SJSA1 (cell line): ENCODE measurements at regions not wholly inside any gene's neighbourhood (a gene's known extent, or its start where the extent isn't known, plus 50 kb on each side); places are given as distances from the start of the nearest gene placed in this dataset.
A peak's percentile ranks its signal among the peaks of the same experiment; 100 is the strongest.

Experiments
- DNase-seq, 2 experiments: peaks; one replicate each; pipeline ENCODE4 v3.0.0-alpha.2; 2015 to 2020; ENCODE audit warnings: low spot score in 2 of 2, low read depth in 1 of 2
- H3K27ac ChIP-seq: fragments of 250-450 bp; sonication (Bioruptor Pico); 2 replicates; pipeline ENCODE4 v1.5.1; 2020; ENCODE audit warnings: mild to moderate bottlenecking, moderate library complexity
- H3K27me3 ChIP-seq: fragments of 250-450 bp; sonication (Bioruptor Pico); replicated peaks from 2 replicates; pipeline ENCODE4 v1.5.1; 2020; ENCODE audit warnings: mild to moderate bottlenecking, moderate library complexity
- H3K36me3 ChIP-seq: fragments of 250-450 bp; sonication (Bioruptor Pico); 2 replicates; pipeline ENCODE4 v1.5.1; 2020; ENCODE audit warnings: mild to moderate bottlenecking
- H3K4me1 ChIP-seq: fragments of 250-450 bp; sonication (Bioruptor Pico); replicated peaks from 2 replicates; pipeline ENCODE4 v1.6.1; 2021; ENCODE audit warnings: mild to moderate bottlenecking
- H3K4me3 ChIP-seq: fragments of 250-450 bp; sonication (Bioruptor Pico); 2 replicates; pipeline ENCODE4 v1.5.1; 2020; ENCODE audit warnings: mild to moderate bottlenecking
- H3K9me3 ChIP-seq: fragments of 250-450 bp; sonication (Bioruptor Pico); replicated peaks from 2 replicates; pipeline ENCODE4 v1.5.1; 2020; ENCODE audit warnings: mild to moderate bottlenecking

DNA sequence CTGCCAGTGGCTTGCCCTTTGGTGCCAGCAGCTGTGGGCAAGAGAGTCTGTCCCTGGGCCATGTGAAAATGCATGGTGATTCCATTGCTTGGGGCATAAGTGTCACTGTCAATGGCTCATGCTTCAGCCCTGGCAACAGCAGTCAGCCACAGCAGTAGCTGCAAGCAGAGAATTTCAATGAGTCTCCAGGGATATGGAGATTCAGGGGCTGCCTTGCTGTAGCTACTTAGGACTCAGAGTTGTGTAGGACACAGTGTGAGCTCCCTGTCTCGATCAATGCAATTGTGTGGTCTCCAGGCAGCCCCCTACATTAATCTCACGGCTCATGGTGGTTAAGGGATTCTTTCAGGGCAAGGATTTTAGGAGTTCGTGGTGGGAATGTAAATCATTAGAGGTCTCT, 126.3 kb upstream of the STARD3NL start:
- no peaks in the 10 kb centered on the region for H3K4me1 ChIP-seq
- DNase-seq, result no peak
- H3K27me3 ChIP-seq, result no peaks in the 10 kb centered on the region

DNA sequence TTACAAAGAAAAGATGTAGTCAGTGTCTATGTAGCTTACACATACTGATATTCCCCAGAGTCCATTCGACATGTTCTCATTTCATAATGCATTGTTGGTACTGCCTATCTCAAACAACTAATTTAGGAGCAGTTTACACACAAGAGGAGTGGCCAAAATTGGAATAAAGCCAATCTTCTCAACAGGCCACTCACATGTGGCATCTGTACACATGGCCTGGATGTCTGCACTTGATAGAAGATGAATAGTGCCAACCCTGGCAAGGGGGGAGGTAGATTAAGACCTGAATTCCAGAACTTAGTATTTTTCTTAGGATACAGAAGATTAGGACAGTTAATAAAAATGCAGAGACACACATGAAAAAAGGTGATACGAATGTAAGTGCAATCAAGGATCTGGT, 125.3 kb upstream of the STARD3NL start:
- H3K27me3 ChIP-seq, result no peaks in the 10 kb centered on the region
- H3K27ac ChIP-seq, result no peak overlapping the region
- H3K36me3 ChIP-seq, result no peaks in the 10 kb centered on the region
- DNase-seq, result no peak
- no peaks in the 10 kb centered on the region for H3K4me1 ChIP-seq
- no peak overlapping the region for H3K4me3 ChIP-seq
- H3K9me3 ChIP-seq, result no peaks in the 10 kb centered on the region

More for the DNA sequence above, 126.3 kb upstream of the STARD3NL start:
- Histone ChIP-seq H3K27ac (no peak overlapping the region), H3K9me3 (no peaks in the 10 kb centered on the region), H3K4me3 (no peak overlapping the region), H3K36me3 (no peaks in the 10 kb centered on the region)

DNA sequence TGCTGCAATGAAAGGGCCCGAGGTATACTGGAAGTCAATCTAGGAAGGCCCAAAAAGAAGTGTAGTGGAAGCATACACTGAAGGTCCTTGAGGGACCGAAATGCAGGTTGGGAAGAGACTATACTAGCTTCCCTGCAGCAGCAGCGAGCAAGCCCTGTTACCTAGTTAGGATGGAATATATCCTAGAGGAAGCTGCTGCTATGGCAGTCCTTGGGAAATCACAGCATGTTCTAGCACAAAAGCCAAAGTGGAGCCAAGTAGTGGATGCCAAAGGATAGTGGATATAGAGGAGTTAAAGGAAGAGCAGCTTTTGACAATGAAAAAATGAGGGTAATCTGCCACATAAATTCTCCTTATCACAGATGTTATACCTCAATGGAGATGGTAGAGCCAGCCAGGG, 123.8 kb upstream of the STARD3NL start:
- Histone ChIP-seq H3K27ac (no peak overlapping the region), H3K27me3 (no peaks in the 10 kb centered on the region), H3K36me3 (no peaks in the 10 kb centered on the region), H3K4me1 (no peaks in the 10 kb centered on the region), H3K9me3 (no peaks in the 10 kb centered on the region), H3K4me3 (no peak overlapping the region)
- DNase-seq, result no peak

DNA sequence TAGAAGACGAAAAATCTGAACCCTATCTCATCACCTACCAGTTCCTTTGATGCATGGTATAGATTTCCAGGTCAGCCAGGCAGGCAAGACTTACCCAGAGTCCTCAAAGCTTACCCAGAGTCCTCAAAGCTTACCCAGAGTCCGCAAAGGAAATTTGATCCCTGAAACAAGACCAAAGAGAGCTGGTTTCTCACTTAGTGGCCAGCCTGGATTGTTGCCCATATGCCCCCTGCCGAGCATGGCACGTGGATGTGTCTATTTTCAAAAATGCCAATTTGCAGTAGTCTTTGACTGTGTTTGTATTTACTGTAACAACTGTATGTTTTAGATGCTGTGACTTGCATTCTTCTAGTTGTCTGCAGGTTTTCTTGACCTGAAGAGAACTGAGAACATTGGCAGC, 120.2 kb upstream of the STARD3NL start:
- Histone ChIP-seq H3K4me3 (no peak overlapping the region), H3K9me3 (no peaks in the 10 kb centered on the region), H3K4me1 (no peaks in the 10 kb centered on the region), H3K36me3 (no peaks in the 10 kb centered on the region), H3K27ac (no peak overlapping the region), H3K27me3 (peaks cover 3% of the 10 kb centered on the region)
- DNase-seq, result no peak

DNA sequence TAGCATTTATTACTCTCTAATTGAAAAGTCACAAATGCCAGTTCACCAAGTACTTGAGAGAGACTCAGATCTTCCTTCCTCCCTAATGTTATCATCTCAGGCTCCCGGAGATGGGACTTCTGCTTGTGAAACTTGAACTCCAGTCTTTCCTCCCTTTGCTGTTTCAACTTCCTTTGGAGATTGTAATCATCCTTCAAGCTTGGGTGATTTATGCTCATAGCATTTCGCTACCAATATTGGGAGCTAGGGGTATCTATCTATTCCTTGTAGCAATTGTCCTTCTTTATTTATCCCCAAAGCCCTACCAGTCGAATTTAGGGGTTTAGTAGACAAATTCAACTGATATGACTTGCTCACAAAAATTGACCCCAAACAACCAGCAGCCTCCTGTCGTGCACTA, 117.9 kb upstream of the STARD3NL start:
- no peak for DNase-seq
- Histone ChIP-seq H3K36me3 (no peaks in the 10 kb centered on the region), H3K27ac (no peak overlapping the region), H3K4me3 (no peak overlapping the region), H3K4me1 (no peaks in the 10 kb centered on the region), H3K9me3 (no peaks in the 10 kb centered on the region), H3K27me3 (peaks cover 3% of the 10 kb centered on the region)

DNA sequence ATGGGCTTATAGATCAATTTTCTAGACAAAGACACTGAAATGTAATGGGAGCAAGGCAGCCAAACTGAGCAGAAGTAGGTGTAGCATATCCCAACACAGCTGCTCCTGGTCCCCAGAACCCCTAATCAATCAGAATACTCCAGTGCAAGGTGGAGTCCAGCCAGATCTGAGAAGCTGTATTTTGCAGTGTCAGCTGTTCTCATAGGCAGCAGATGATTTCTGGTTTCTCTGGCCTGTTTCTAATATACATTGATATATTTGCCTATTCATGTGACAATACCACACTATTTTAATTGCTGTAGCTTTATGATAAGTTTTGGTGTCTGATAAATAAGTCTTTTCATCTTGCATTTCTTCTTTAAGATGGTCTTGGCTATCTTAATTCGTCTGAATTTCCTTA, 117.4 kb upstream of the STARD3NL start:
- Histone ChIP-seq H3K27ac (no peak overlapping the region), H3K4me1 (no peaks in the 10 kb centered on the region), H3K9me3 (no peaks in the 10 kb centered on the region), H3K36me3 (no peaks in the 10 kb centered on the region), H3K27me3 (peaks cover 3% of the 10 kb centered on the region), H3K4me3 (no peak overlapping the region)
- no peak for DNase-seq

DNA sequence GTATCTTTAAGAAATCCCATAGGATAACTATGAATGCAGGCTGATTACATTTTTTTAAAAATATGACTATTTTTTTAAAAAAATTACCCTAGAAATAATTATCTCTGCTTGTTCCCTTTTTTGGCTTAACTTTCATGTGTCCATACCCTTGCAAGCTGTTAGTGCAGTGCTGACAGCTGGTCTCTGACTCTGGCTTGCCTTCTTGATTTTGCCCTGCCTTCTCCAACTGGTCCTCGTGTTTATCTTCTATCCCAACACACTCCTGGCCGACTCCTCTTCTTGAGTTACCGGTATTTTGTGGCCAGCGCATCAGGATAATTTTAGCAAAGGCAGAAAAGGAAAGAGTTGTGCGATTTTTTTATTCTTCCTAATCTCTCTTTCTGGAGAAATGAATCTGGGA, 111.7 kb upstream of the STARD3NL start:
- Histone ChIP-seq H3K4me3 (no peak overlapping the region), H3K9me3 (no peaks in the 10 kb centered on the region), H3K27ac (no peak overlapping the region), H3K4me1 (no peaks in the 10 kb centered on the region), H3K36me3 (no peaks in the 10 kb centered on the region), H3K27me3 (peaks cover 4% of the 10 kb centered on the region)
- DNase-seq, result no peak

DNA sequence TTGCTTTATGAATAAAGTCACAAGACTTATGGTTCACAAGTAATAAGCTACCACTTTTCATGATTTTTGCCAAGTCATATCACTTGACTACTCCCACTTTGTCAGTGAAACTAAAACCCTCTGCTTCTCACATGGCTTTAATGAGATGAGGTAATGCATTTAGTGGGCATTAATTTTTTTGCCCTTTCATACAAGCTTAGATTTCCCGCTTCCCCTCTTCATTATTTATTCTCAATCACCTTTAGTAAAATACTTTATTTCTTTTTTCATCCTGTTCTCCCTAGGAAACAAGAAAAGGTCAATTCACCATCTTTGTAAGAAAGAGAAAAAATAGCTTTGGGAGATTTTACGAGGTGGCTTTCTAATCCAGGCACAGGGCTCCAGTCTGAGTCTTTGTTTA, 109.6 kb upstream of the STARD3NL start:
- no peak for DNase-seq
- Histone ChIP-seq H3K4me3 (no peak overlapping the region), H3K4me1 (no peaks in the 10 kb centered on the region), H3K27me3 (peaks cover 8% of the 10 kb centered on the region; the same call in 1 of the 2 replicates), H3K27ac (no peak overlapping the region), H3K36me3 (no peaks in the 10 kb centered on the region), H3K9me3 (no peaks in the 10 kb centered on the region)

DNA sequence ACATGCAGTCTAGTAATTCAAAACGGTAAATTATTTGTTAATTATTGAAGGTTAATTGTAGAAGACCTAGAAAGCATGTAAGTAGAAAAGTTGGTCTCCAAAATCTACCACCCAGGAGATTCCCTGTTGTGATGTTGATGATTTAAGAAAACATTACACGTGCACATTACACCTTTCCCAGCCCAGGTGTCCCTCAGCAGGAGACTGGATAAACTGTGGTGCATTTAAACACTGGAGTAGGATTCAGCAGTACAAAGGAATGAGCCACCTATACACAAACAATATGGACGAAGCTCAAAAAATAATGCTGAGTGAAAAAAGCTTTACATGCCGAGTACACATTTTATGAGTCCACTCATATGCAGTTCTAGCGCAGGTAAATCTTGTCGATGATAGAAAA, 109.0 kb upstream of the STARD3NL start:
- Histone ChIP-seq H3K36me3 (no peaks in the 10 kb centered on the region), H3K27ac (no peak overlapping the region), H3K4me3 (no peak overlapping the region), H3K9me3 (no peaks in the 10 kb centered on the region), H3K4me1 (no peaks in the 10 kb centered on the region), H3K27me3 (peaks cover 8% of the 10 kb centered on the region; the same call in 1 of the 2 replicates)
- DNase-seq, result no peak

DNA sequence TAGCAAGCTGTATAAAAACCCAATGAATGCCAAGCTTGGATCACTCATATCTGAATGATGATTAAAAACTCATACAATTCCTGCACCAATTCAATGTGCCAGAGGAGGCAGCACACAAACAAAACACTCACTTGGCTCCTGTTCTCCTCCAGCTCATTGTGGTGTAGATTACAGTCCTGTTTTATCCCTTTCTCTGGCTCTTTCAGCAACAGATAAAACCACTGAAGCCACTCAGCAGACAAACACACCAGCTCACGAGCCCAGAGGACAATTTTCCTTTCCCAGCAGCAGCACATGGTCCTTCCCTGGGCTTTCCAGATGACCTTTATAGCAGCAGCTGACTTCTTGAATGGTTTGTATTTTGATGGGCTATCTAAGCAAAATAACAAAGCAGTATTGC, 107.3 kb upstream of the STARD3NL start:
- Histone ChIP-seq H3K27me3 (peaks cover 8% of the 10 kb centered on the region; the same call in 1 of the 2 replicates), H3K9me3 (no peaks in the 10 kb centered on the region), H3K27ac (no peak overlapping the region), H3K4me1 (no peaks in the 10 kb centered on the region), H3K36me3 (no peaks in the 10 kb centered on the region), H3K4me3 (no peak overlapping the region)
- DNase-seq, result no peak

DNA sequence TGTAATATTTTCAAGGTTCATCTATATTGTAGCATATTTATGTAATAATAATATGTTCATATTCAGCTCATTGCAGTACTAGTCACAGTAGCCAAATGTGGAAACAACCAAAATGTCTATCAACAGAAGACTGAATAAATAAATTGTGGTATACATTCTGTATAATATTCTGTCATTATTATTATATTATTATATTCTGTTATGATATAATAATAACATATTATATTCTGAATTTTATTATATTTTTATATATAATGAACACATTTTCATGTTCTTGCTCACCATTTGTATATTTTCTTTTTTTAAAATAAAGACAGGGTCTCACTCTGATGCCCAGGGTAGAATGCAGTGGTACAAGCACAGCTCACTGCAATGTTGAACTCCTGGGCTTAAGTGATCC, 91.2 kb upstream of the STARD3NL start:
- Histone ChIP-seq H3K36me3 (no peaks in the 10 kb centered on the region), H3K4me1 (no peaks in the 10 kb centered on the region), H3K9me3 (no peaks in the 10 kb centered on the region), H3K27ac (no peak overlapping the region), H3K4me3 (no peak overlapping the region), H3K27me3 (no peaks in the 10 kb centered on the region)
- no peak for DNase-seq

DNA sequence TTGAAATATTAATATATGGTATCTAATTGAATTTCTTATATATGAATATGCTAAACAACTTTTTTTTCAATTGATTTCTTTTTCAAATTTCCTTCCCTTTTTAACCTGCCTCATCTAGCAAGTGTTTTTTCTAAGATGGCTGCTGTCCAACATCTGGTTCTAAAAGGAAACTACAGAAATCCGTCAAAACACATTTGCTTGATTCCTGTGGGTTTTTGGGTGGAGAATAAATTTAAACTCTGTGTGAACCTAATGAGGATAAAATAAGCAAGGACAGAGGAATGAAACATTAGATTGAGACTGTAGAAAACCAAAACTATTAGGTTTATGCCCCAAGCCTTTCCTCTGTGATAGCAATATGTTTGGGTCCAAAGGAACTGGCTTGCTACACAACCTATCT, 75.5 kb upstream of the STARD3NL start:
- H3K4me3 ChIP-seq, result no peak overlapping the region
- H3K4me1 ChIP-seq, result no peaks in the 10 kb centered on the region
- peaks cover 4% of the 10 kb centered on the region for H3K27me3 ChIP-seq
- DNase-seq, result no peak
- H3K27ac ChIP-seq, result no peak overlapping the region
- no peaks in the 10 kb centered on the region; the same call in 1 of the 2 replicates for H3K9me3 ChIP-seq
- H3K36me3 ChIP-seq, result no peaks in the 10 kb centered on the region

DNA sequence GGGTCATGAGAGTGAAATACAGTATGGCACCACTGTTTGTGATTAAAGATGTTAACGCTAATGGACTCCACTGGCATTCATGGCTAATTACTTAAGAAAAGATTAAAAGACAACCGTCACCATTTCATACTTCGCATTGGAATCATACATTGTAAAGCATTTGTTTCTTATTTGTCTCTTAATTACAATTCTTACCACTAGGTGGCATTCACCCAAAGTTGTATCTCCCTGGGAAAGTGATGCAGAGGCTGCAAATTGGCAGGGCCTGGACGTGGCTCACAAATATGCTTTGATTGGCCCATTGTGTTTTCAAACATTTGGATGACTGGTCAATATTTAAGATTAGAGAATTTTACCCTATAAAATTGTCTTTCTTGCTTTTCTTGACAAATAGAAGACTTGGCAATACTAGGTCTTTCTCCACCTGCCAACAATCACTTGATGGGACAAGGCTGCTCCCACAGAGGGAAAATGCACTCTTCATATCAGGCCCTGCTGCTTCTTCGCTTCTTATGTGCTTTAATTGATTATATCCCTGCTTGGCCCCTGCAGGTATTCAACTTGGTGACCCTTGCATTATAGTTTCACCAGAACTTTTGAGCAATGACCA, 72.1 kb upstream of the STARD3NL start:
- DNase-seq, result peak in 1 of 2 experiments; percentile 31
- H3K27ac ChIP-seq, result no peak overlapping the region
- H3K4me3 ChIP-seq, result no peak overlapping the region
- H3K27me3 ChIP-seq, result peaks cover 14% of the 10 kb centered on the region
- H3K9me3 ChIP-seq, result no peaks in the 10 kb centered on the region
- no peaks in the 10 kb centered on the region for H3K36me3 ChIP-seq
- H3K4me1 ChIP-seq, result no peaks in the 10 kb centered on the region

DNA sequence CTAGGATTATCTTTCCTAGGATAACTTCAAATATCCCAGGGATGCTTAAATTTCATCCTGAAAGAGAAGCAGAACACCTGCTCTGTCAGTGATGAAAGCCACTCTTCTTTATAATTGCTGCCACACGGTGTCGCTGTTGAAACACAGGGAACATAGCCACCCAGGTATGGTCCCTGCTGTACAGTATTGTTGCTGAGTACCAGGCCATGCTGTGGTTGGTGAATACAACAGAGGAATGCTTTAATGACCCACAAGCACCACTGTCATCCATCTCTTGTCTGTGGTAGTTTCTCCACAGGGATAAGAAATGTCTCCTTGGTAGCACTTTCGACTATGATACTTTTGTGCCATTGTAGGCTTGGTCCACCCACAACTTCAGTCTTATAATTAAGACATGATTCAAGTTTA, 70.6 kb upstream of the STARD3NL start:
- Histone ChIP-seq H3K27me3 (peaks cover 19% of the 10 kb centered on the region), H3K36me3 (no peaks in the 10 kb centered on the region), H3K4me3 (no peak overlapping the region), H3K27ac (no peak overlapping the region), H3K4me1 (no peaks in the 10 kb centered on the region), H3K9me3 (no peaks in the 10 kb centered on the region)
- DNase-seq, result peak; percentile 51 to 67

DNA sequence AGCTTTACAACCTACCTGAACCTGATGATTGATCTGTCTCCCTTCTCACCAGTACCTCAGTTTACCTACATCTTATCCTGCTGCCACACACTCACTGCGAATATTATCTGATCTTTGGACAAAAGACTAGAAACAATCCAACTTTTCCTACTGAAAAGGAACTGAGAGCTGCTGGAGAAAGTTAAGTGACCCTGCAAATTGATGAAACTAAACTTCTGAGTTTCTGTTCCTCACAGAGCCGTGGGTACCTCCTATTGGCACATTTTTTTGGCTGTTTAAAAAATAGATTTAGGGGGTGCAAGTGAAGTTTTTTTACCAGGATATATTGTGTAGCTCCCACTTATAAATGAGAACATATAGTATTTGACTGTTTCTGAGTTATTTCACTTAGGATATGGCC, 66.0 kb upstream of the STARD3NL start:
- Histone ChIP-seq H3K4me3 (no peak overlapping the region), H3K9me3 (no peaks in the 10 kb centered on the region), H3K27ac (no peak overlapping the region), H3K36me3 (no peaks in the 10 kb centered on the region), H3K27me3 (peaks cover 33% of the 10 kb centered on the region), H3K4me1 (no peaks in the 10 kb centered on the region)
- DNase-seq, result no peak
